Coronary artery (tissue), 2 donors: ENCODE measurements at regions not wholly inside any gene's neighbourhood (a gene's known extent, or its start where the extent isn't known, plus 50 kb on each side); places are given as distances from the start of the nearest gene placed in this dataset.

Experiments used
- DNase-seq: peaks from one replicate; pipeline ENCODE4 v3.0.0-alpha.2; 2017; ENCODE audit warnings: low spot score
- H3K27ac ChIP-seq, 2 donors: fragments of 200-600 bp; sonication (generic); one replicate each; pipeline ENCODE4 v1.5.1; 2016 to 2019
- H3K4me3 ChIP-seq: fragments of 200-600 bp; sonication (generic); 2 replicates; pipeline ENCODE4 v1.5.1; 2016; ENCODE audit warnings: mild to moderate bottlenecking, moderate library complexity
- TF ChIP-seq, protein P1 (sequence below): fragments of 200-600 bp; sonication (generic); IDR thresholded peaks from one replicate; pipeline ENCODE4 v1.5.1; 2019; ENCODE audit warnings: antibody characterized with exemption

DNA sequence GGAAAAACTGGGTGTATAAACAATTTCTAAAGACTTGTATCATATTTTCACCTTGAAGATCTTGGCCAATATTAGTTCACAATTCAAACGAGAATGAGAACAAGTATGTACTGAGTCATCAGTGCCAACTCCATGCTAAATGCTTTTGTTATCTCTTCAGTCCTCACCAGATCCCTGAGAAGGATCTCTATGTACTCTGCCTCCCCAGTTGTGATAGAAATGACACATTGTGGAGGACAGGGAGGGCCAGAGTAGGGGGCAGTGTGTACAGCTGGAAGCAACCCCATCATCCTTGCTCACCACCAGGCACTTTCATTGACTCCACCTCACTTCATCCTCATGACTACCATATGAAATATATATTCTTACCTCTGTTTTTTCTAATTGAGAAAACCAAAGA is 353.7 kb upstream of the SOX2 start:
- TF ChIP-seq, protein P1, sequence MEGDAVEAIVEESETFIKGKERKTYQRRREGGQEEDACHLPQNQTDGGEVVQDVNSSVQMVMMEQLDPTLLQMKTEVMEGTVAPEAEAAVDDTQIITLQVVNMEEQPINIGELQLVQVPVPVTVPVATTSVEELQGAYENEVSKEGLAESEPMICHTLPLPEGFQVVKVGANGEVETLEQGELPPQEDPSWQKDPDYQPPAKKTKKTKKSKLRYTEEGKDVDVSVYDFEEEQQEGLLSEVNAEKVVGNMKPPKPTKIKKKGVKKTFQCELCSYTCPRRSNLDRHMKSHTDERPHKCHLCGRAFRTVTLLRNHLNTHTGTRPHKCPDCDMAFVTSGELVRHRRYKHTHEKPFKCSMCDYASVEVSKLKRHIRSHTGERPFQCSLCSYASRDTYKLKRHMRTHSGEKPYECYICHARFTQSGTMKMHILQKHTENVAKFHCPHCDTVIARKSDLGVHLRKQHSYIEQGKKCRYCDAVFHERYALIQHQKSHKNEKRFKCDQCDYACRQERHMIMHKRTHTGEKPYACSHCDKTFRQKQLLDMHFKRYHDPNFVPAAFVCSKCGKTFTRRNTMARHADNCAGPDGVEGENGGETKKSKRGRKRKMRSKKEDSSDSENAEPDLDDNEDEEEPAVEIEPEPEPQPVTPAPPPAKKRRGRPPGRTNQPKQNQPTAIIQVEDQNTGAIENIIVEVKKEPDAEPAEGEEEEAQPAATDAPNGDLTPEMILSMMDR: no peak
- DNase-seq: no peak
- no peak overlapping the region for H3K27ac ChIP-seq
- no peak overlapping the region for H3K4me3 ChIP-seq

DNA sequence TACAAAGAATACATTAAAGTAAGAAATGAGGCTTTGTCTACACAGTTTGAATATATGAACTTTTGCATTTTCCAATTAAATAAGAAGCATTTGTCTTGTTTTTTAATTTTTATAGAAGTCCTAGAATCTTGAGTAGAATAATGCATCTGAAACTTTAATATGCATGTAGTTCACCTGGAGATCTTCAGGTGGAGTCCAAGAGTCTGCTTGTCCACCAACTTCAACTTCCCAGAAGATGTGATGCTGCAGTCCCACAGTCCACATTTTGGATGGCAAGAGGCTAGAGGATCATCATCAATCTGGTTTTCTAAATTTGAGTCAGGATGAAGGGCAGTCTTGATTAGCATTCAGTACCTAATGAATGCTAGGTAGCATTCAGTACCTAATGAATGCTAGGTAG is 357.6 kb upstream of the SOX2 start:
- H3K27ac ChIP-seq: no peak overlapping the region
- TF ChIP-seq, protein P1: no peak
- DNase-seq: no peak
- H3K4me3 ChIP-seq: no peak overlapping the region

DNA sequence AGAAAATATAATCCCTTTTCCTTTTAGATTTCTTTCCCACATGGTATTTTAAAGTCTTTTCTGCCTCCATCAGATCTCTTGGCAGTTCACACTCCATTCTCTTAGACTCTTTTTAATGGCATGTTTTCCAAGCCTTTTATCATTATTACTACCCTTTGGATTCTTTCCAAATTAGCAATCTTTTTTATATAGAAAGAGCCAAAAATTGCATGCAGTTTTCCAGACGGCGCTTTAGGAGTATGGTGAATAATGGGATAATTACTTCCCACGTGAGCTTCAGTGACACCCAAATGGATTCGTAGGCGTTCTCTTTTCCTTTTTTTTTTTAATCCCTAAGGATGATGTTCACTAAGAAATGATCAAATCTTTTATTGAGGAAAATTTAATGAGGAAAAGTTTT is 354.8 kb upstream of the DNAJC19 start:
- DNase-seq: no peak
- TF ChIP-seq, protein P1: no peak
- Histone ChIP-seq H3K27ac (no peak overlapping the region), H3K4me3 (no peak overlapping the region)

DNA sequence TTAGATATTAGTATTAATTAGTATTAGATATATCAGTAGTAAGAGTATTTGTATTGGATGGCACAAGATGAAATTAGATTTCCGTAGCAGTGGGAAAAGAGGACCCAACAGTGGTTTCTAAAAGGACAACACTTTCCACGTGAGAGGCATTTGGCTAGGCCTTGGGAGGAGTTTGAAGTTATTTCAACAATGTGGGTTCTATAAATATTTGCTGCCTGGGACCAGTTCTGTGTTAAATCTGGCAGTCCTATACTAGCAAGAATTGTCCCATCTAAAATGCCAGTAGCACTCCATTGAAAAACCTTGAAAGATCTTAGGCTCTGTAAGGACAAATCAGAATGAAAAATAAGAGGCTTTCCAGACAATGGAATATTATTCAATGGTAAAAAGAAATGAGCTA is 347.1 kb upstream of the DNAJC19 start:
- H3K27ac ChIP-seq: no peak overlapping the region
- H3K4me3 ChIP-seq: no peak overlapping the region
- TF ChIP-seq, protein P1: no peak
- DNase-seq: no peak

DNA sequence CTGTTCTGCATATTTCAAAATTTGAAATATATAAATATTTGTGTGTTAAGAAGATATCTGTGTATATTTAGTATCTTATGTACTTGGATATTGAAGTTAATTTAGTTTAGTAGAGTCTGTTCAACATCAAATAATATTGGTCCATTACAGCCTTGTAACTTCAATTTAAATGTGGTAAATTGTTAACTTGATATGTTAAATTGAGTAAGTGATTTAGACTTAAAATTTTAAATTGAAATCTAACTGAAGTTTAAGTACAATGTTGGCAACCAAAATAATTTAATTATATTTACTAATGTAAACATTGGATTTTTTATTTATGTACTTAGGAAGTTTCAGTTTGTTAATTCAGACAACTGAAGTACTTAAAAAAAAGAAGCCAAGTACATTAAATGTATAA is 343.9 kb upstream of the DNAJC19 start:
- H3K4me3 ChIP-seq: no peak overlapping the region
- TF ChIP-seq, protein P1: no peak
- H3K27ac ChIP-seq: no peak overlapping the region
- DNase-seq: no peak

DNA sequence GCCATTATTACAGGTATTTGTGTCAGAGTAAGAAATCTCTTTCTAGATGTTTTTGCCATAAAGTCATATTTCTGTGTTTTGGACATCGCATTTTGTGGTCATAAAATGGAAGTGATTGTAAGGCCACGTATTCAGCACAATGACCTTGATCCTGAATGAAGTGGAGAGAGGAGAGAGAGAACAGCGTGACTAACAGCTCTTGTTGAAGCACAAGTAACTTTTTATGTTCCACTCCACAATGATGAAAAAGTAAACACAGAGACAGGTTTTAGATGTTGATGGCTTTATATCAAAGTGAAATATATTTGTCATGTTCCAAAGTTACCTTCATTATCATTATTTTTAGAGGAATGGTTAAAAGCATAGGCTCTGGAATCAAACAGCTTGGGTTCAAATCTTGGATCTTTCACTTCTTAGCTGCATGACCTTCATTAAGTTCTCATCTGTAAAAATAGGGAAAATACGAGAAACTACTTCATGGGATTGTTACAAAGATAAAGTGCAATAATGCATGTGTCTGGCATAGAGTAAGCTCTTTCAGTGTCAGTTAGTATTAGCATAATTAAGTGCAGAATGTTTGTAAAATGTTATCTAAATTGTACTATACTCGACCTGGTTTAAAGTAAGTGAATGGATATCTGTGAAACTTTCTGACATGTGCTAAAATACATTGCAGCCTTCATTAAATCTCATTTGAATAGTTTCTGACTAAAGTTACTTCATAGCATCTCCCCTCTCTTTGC is 341.5 kb upstream of the DNAJC19 start:
- H3K4me3 ChIP-seq: no peak overlapping the region
- TF ChIP-seq, protein P1: no peak
- DNase-seq: no peak
- no peak overlapping the region for H3K27ac ChIP-seq

DNA sequence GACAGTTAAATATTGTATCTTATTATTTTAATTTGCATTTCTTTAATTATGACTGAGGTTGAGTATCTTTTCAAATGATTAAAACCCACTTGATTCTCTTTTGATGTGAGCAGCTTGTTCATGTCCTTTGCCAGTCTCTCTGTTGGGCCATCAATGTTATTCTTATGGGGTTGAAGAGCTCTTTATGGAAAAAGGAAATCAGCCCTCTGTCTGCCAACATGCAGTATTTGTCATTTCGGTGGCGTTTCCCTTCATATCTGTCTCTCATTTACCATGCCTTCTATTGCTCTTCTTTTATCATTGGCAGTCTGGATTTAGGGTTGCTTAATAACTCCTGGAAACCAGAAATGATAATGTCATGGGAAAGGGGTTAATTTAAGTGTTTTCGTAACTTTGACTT is 340.7 kb upstream of the DNAJC19 start:
- TF ChIP-seq, protein P1: no peak
- Histone ChIP-seq H3K4me3 (no peak overlapping the region), H3K27ac (no peak overlapping the region)
- no peak for DNase-seq
